NCI-H1436 (cell line): ENCODE measurements at regions not wholly inside any gene's neighbourhood (a gene's known extent, or its start where the extent isn't known, plus 50 kb on each side); places are given as distances from the start of the nearest gene placed in this dataset.
"Not testable (repeated sequence)": the region's sequence is repeated elsewhere in the genome, so short reads cannot be mapped to it uniquely, and the experiment has no call there.

Experiments used
- DNase-seq: peaks from one replicate; lab custom pipeline; 2025; lab: John Stamatoyannopoulos, UW

DNA sequence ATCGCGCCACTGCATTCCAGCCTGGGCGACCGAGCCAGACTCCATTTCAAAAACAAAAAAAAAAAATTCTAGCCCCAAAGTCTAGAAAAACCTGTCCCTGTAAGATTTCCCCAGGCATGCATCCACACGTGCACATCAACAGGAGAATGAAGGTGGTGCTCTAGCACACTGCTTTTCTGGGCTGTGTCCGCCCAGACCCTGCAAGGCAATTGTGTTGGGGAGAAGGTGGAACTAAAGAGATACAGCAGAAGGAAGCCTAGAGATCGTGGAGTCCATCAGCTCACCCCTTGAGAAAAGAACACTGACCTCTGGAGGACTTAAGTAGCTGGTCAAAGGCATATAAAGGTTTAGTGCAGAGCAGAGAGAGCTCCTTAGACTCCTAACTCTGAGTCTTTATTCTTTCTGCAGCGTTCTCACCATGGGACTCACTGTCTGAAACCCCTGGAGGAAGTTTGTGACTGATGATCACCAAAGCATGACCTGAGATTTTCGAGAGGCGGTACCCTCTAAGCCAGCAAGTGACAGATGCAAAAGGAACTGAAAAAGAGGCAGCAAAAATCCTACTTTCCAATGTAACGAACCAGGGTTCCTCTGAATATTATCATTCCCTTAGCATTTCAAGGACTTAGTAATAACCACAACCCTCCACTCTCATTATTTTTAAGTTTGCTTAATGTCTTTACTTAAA, 179.8 kb downstream of the MEX3B start:
- DNase-seq: no peak

DNA sequence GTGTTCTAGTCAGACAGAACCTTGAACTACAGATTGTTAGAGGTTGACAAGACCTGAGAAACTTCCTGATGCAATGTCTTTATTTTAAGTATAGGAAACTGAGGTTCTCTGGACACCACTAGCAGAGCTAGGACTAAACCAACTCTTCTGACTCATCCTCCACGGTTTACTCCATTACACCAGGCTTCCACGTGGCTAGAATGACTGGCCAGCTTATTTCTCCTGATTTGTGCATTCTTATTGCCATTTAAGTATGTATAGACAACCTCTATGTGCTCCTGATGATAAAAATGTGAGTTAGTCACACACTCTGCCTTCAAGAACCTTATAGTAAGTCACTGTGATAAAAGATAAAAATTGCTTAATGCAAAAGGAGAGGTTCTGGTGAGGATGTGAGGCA, 182.7 kb downstream of the MEX3B start:
- DNase-seq: no peak

DNA sequence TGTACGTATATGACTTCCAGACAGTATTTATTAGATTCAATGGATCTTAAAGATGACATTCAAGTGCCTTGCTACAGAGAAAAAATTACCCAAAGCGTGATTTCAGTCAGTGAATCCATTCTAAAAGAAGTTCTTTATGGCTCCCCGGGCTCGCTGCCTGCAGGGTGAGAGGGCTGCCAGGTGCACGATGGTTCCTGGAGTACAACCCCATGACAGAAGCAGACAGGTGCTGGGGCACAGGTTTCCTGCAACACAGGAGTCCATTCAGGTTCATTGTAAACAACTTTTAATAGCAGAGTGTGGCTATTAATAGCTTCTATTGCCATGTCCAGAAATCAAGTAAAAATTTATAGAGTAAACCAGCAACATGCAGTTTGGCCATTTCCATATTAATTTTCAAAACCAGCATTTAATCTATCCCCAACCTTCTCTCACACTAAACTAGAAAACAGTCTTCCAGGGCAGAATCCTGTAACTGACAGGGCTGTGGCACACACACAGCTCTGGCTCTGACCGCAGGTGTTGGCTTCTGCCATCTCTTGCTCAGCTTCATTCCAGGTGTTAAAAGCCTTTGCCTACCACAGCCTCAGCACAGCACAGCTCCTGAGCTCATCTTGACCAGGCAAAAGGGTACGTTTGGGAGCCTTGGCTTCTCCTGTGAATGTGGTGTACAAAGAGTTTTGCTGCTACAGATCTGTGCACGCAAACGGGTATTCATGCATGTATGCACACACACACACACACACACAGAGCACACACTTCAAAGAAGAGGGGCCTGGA, 185.9 kb downstream of the MEX3B start:
- DNase-seq: no peak

DNA sequence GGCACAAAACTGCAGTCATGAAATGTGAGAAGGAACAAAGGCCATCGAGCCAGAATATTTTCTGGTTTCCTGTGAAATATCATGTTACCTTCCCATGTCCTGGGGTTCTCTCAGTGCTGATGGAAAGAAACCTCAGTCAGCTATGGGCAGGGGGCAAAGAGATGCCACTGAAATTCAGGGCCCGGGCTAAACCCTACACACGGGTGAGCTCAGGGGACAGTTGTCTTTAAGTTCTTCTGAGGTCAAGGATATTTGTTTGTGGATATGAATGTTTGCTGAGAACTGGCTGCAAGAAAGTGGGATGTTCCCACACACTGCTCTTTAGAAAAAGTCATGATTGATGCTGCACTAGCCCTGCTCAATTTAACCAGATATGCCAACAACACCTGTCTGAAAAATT, 187.2 kb downstream of the MEX3B start:
- DNase-seq: no peak

DNA sequence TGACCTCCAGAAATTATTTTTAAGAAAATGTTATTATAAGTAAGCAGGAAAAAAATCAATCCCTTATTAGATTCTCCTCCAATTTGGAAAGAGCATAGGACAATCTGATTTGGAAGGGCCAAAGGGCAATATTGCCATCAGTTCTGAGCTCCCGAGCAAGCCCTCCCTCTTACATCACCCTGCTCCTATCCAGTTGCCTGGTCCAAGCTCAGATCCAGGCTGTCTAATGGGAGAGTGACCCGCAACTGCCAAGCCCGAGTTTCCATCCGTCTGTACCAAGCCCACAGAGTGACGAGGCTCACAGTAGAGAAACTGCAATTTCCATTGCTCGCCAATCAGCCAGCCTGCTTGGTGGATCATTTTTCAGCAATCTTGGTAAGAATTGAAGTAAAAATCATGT, 187.7 kb downstream of the MEX3B start:
- no peak for DNase-seq

DNA sequence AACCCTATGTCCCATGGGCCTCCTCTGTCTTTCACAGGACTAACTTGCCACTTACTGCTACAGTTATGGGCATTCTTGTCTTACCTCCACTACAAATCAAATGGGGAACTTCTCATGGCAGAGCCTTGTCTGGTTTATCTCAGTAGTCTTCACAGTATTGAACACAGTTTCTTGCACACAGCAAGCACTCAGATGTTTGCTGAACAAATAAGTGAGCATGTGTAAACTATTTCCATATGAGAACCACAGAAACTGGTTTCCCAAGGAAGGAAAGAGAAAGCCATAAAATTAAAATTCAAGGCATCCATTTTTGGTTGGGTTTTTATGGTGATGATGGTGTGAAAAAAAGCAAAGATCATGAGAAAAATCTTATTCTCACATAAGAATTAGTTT, 189.2 kb downstream of the MEX3B start:
- no peak for DNase-seq

DNA sequence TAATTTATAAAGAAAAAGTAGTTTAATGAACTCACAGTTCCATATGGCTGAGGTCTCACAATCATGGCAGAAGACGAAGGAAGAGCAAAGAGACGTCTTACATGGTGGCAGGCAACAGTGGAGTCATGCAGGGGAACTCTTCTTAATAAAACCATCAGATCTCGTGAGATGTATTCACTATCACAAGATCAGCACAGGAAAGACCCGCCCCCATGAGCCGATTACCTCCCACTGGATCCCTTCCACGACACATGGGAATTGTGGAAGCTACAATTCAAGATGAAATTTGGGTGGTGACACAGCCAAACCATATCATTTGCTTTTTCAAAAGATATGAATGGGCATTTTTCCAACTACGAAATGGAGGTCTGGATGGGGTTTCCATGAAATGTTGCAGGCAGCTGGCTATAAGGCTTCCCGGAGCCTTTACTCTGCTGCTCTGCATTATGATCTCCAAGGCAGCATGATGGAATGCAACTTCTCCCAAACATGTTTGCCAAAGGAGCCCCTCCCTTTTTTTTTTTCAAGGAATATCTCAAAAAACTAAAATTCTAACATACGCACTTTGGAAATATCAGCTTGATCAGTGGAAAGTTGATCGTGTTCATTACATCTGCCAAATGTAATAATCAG, 189.7 kb downstream of the MEX3B start:
- no peak for DNase-seq

DNA sequence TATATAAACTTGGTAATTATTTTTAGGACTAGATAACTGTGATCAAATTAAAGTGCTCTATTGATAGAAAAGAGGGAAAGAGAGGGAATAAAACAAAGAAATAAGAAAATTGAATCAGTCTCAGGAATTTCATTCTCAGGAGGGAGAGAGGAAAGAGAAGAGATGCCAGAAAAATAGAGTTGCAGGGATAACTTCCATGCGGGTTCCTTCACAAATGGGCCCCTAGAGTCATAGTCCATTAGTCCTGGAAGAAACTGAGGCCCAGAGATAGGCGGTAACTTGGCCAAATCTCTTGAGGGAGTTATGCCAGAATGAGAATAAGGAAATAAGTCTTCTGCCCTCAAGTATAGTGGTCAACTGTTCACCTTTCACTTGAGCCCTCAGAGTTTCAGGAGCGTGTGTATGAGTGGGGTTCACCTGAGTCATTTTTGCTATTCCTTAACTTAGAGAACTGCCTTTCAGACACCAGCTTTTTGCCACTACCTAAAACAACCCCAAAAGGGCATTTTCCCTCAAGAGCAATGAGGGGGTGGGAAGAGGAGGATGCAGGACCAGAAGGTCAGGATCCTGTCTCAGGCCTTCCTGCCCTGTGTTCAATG, 192.6 kb downstream of the MEX3B start:
- DNase-seq: no peak

DNA sequence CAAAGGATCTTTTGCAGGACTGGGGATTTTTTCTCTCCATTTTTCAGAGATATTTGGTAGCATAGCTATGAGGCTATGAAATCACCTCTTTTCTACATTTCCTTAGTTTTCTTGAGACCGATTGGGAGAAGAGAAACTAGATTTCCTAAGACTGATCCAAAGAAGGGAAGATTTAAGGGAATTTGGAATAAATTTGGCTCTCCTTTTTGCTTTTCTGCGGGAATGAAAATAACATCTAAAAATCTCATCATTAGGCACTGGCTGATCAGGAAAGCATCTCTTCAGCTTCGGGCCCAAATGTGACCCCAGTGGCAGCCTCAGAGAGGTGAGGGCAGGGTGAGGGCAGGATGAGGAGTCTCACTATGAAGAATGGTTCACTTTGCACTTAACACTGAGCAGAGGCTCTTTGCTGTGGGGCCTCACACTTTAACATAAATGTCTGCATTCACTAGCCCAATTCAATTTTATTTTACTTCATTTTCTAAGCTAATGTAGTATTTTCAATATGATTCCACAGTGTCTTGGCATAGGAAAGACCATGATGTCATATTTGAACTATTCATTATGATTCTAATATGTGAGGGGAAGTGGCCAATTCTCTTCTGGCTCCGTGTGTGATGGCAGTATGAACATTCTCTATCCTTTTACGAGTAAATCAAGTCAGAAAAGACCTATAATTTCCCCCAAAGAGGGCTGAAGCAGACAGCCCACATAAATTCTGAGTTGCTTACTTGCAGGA, 193.2 kb downstream of the MEX3B start:
- DNase-seq: no peak

DNA sequence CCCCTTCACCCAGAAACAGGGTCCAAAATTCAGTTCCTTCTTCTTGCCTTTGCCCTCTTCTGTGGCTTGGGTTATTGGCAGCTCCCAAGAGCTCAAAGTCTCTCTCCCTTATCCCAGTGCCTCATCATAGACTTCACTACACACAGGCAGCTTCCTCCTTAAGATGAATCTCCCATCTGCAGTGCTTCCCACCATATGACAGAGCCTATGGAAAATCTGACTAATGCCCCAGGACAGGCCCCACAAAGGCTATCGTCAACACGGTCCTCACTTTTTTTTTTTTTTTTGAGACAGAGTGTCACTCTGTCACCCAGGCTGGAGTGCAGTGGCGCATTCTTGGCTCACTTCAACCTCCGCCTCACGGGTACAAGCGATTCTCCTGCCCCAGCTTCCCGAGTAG, 194.1 kb downstream of the MEX3B start:
- no peak for DNase-seq

DNA sequence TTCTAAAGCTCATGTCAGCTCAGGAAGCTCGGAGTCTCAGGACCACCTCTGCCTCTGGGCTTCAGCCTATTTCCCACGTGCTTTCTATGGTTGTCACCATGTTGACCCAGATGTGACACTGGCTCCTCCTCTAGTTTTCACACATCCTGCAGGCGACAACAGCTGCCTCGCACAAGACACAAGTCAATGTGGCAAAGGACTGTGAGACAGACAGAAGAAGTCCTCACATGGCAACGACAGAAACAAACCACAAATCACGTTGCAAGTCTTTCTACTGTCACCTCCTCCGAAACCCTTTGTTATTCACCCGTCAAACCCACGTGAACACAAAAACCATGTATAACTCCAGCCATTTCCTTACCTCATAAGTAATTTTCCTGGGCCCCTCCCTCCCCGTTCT, 194.5 kb downstream of the MEX3B start:
- no peak for DNase-seq

DNA sequence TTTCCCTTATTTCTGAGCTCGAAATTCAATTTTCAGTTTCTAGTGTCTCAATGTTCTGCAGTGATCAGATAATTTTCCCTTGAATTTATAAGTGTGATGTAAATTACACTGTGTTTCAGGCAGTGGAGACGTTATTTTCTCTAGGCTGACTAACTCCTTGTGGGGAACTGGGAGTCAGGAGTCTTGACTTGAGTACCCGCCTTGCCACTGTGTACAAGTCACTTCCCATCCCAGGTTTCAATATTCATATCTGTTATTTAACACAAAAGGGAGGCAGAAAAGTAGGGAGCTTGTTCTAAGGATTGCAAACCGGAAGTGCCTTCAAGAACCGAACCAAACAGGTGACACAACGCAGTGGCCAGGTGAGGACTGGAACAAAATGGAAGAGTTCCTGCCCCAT, 196.5 kb downstream of the MEX3B start:
- DNase-seq: no peak

DNA sequence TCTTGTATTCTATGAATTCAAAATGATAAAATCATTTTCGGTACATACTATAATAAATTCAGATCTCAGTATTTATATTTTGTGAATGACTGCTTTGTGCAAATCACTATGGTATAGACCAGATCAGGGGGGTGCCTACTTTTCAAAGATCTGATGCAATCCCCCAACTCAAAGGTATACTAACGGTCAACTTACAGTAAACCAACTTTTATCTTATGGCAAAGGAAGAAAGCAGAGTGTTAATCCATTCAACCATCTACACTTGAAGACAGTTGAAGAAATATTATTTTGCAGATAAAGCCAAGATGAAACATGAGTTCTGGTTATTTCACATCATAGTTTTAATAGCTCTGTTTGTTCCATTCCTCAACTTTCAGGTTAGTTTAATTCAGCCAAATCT, 197.1 kb downstream of the MEX3B start:
- no peak for DNase-seq

DNA sequence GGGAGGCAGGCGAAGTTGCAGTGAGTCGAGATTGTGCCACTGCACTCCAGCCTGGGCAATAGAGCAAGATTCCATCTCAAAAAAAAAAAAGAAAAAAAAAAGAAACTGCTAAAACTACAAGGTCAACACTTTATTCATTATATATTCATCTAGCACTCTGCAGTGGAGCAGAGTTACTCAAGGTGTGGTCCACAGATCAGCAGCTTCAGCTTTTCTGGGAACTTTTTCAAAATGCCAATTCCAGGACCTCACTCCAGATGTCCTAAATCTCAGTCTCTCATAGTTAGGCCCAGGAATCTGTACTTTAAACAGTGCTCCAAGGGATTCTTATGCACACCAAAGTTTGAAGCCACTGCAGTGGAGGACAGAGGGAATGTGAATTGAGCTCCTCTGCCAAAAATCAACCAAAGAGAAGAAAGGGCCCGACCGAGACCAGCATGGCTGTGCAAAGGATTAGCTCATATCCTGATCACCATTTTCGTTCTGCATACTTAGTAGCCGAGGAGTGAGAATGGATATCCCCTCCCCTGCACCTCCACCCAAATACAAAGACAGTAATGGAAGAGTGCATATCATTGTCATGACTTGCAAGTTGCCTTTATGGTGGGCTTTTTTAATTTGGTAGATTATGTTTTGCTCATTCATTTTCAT, 201.9 kb downstream of the MEX3B start:
- no peak for DNase-seq

DNA sequence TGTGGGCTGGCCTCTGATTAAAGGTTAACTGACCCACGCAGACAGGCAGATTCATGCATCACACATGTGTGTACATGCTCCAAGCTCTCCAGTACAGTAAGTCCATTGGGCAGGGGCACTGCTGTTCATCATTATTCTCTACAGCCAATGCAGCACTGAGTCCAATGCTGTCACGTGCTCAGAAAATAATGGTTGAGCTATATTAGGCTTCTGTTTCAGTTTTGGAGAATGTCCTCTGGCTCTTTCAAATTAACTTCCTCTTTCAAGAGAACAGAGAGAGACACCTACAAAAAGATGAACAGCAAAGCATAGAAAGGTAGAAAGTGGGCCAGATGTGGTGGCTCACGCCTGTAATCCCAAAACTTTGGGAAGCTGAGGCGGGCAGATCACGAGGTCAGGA, 202.6 kb downstream of the MEX3B start:
- no peak for DNase-seq

DNA sequence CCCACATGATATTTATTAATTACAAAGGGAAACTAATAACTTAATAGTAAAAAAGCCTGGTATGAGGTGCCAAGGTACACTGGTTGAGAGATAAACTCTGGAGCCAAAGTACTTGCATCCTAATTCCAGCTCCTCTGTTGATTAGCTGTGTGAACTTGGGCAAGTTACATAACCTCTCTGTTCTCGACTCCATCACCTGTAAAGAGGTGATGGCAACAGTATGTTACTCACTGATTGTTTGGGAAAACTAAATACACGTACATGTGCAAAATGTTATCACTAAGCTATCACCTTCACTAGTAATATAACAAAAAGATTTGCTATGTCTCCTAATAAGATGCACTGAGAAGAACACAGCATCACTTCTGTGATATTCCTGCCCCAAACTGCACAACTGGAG, 206.4 kb downstream of the MEX3B start:
- DNase-seq: no peak

DNA sequence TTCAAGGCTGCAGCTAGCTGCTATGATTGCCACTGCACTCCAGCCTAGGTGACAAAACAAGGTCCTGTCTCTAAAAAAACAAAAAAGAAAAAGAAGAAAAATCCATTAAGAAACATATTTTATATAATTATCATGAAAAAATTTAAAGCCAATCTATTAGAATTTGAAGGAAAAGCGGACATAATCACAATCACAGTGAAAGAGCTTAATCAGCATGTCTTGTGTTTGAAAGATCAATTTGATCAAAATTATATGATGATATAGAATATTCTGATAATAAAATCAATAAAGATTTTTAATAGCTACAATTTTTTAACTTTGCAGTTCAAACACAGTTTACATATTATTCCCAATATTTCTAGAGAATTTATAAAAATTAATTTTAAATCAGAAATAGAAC, 210.1 kb downstream of the MEX3B start:
- no peak for DNase-seq

DNA sequence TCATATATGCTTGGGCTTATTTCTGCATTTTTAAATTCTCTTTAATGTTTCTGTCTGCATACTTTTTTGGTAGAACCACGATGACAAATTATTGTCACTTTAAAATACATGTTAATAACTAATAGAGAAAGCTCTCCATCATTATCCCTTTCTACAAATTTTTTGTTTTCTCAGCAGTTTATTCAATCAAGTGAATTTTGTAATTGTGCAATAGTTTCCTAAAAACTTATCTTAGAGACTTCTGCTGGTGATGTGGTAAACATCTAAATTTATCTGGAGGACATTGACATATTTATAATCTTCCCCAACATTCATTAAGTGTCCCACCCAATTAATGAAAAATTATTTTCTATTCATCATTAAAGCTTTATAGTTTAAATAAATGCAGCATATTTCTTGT, 215.3 kb downstream of the MEX3B start:
- no peak for DNase-seq

DNA sequence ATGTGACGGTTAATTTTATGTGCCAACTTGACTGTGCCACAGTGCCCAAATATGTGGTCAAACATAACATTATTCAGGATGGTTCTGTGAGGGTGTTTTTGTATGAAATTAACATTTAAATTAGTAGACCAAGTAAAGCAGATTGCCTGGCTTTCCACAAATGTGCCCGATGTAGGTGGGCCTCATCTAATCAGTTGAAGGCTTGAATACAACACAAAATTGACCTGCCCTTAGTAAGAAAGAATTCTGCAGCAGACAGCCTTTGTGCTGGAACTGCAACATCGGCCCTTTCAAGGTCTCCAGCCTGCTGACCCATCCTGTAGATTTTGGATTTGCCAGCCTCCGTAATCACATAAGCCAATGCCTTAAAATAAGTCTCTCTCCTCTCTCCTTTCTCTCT, 215.9 kb downstream of the MEX3B start:
- no peak for DNase-seq

DNA sequence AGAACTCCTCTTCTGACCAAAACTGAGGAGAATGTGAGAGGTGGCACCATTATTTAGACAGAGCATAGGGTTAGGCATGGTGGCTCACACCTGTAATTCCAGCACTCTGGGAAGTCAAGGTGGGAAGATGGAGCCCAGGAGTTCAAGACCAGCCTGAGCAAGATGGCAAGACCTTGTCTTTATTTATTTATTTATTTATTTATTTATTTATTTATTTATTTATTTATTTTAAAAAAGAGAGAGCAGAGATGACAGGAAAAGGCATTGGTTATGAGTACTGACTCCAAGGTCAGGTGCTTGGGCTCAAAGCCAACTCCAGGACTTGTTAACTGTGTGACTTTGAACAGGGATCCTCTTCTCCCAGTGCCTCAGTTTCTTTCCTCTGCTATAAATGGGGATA, 217.7 kb downstream of the MEX3B start:
- DNase-seq: no peak

DNA sequence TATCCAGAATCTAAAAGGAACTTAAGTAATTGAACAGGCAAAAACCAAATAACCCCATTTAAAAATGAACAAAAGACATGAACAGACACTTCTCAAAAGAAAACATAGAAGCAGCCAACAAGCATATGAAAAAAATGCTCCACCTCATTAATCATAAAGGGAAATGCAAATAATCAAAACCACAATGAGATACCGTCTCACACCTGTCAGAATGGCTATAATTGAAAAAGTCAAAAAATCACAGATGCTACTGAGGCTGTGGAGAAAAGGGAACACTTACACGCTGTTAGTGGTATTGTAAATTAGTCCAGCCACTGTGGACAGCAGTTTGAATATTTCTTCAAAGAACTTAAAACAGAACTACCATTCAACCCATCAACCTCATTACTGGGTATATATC, 220.7 kb downstream of the MEX3B start:
- DNase-seq: peak; percentile 55

DNA sequence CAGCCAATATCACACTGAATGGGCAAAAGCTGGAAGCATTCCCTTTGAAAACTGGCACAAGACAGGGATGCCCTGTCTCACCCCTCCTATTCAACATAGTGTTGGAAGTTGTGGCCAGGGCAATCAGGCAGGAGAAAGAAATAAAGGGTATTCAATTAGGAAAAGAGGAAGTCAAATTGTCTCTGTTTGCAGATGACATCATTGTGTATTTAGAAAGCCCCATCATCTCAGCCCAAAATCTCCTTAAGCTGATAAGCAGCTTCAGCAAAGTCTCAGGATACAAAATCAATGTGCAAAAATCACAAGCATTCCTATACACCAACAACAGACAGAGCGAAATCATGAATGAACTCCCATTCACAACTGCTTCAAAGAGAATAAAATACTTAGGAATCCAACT, 223.2 kb downstream of the MEX3B start:
- DNase-seq: not testable (repeated sequence)
